H1 (cell line): ENCODE measurements at regions not wholly inside any gene's neighbourhood (a gene's known extent, or its start where the extent isn't known, plus 50 kb on each side); places are given as distances from the start of the nearest gene placed in this dataset.

Source experiments
- CTCF ChIA-PET: fragments of 300-600 bp; sonication (Branson Sonifier 250); formaldehyde crosslinking; loops from one replicate; lab custom pipeline; 2021; ENCODE audit not compliant: partially characterized antibody; lab: Charles Lee
- POLR2A ChIA-PET: fragments of 300-600 bp; sonication (Branson Sonifier 250); formaldehyde crosslinking; loops from one replicate; lab custom pipeline; 2021; ENCODE audit warnings: inconsistent platforms; ENCODE audit not compliant: partially characterized antibody; lab: Charles Lee
- DNase-seq, 2 experiments: peaks; one replicate each; pipeline versions ENCODE4 v3.0.0 to v3.0.0-alpha.2; 2010 to 2022; ENCODE audit warnings: low spot score in 2 of 2, low read depth in 1 of 2, mixed read lengths in 1 of 2
- FAIRE-seq: peaks from 2 replicates; lab custom pipeline; 2011; peaks lifted over from hg19 to GRCh38; lab: Jason Lieb, UNC
- H2AFZ ChIP-seq: 2 replicates; pipeline ENCODE4 v1.8.1; 2012; ENCODE audit warnings: low read length, inconsistent platforms
- H2AK5ac ChIP-seq: 2 replicates; pipeline ENCODE4 v1.6.1; 2013; ENCODE audit warnings: low read depth, low read length
- H2BK120ac ChIP-seq: replicated peaks from 2 replicates; pipeline ENCODE3; 2013; ENCODE audit warnings: low read depth, low read length, inconsistent platforms
- H2BK12ac ChIP-seq: 2 replicates; pipeline ENCODE4 v1.6.1; 2013; ENCODE audit warnings: low read depth, low read length
- H2BK15ac ChIP-seq: 2 replicates; pipeline ENCODE4 v1.6.1; 2013; ENCODE audit warnings: low read length
- H2BK20ac ChIP-seq: 2 replicates; pipeline ENCODE4 v1.6.1; 2013; ENCODE audit warnings: low read length
- H2BK5ac ChIP-seq: 2 replicates; pipeline ENCODE4 v1.6.1; 2013; ENCODE audit warnings: low read depth, low read length
- H3K14ac ChIP-seq: 2 replicates; pipeline ENCODE4 v1.6.1; 2013; ENCODE audit warnings: inconsistent platforms; ENCODE audit not compliant: insufficient read length
- H3K18ac ChIP-seq: 2 replicates; pipeline ENCODE4 v1.6.1; 2013; ENCODE audit warnings: low read length; ENCODE audit errors: extremely low read depth
- H3K23ac ChIP-seq: 2 replicates; pipeline ENCODE4 v1.6.1; 2013; ENCODE audit warnings: inconsistent platforms; ENCODE audit not compliant: insufficient read length
- H3K23me2 ChIP-seq: 2 replicates; pipeline ENCODE4 v1.6.1; 2013; ENCODE audit warnings: low read depth, low read length
- H3K27ac ChIP-seq: 2 replicates; pipeline ENCODE4 v1.6.1; 2011; ENCODE audit warnings: low read depth, low read length, inconsistent platforms
- H3K27me3 ChIP-seq, 4 experiments: replicated peaks in 1 of 4; 1 replicate in 1 of 4; 2 replicates in 3 of 4; pipeline versions ENCODE4 v1.6.1 to v1.8.1; 2011 to 2013; ENCODE audit warnings: low read length in 3 of 4, mild to moderate bottlenecking in 3 of 4, inconsistent platforms in 2 of 4, mixed read lengths in 2 of 4, moderate library complexity in 1 of 4; ENCODE audit not compliant: control insufficient read depth in 3 of 4, insufficient read depth in 3 of 4; ENCODE audit errors: extremely low read depth in 1 of 4
- H3K36me3 ChIP-seq, 4 experiments: 2 replicates each; pipeline versions ENCODE4 v1.6.1 to v1.8.1; 2011 to 2013; ENCODE audit warnings: mild to moderate bottlenecking in 4 of 4, low read length in 3 of 4, moderate library complexity in 2 of 4, control low read depth in 1 of 4, inconsistent platforms in 1 of 4; ENCODE audit not compliant: insufficient read depth in 4 of 4, control insufficient read depth in 2 of 4
- H3K4ac ChIP-seq: replicated peaks from 2 replicates; pipeline ENCODE3; 2013; ENCODE audit warnings: low read length, low read depth, mixed read lengths, inconsistent platforms; ENCODE audit not compliant: insufficient read length
- H3K4me1 ChIP-seq, 4 experiments: replicated peaks in 1 of 4; 1 replicate in 1 of 4; 2 replicates in 3 of 4; pipeline versions ENCODE4 v1.6.1 to v1.8.1; 2011 to 2013; ENCODE audit warnings: low read length in 3 of 4, inconsistent platforms in 2 of 4, mixed read lengths in 1 of 4; ENCODE audit not compliant: insufficient read depth in 4 of 4, control insufficient read depth in 3 of 4
- H3K4me2 ChIP-seq, 2 experiments: 2 replicates each; pipeline versions ENCODE4 v1.6.1 to v1.8.1; 2011 to 2013; ENCODE audit warnings: low read depth in 2 of 2, low read length in 2 of 2, control low read depth in 1 of 2, inconsistent platforms in 1 of 2, mild to moderate bottlenecking in 1 of 2; ENCODE audit not compliant: insufficient read depth in 1 of 2
- H3K4me3 ChIP-seq, 4 experiments: fragments of 200-600, 300-600 bp in 1 of 4; sonication (generic), shearing (Covaris generic), sonication (Bioruptor Twin) in 1 of 4; 2 replicates each; pipeline versions ENCODE4 v1.5.1 to v1.8.1; 2011 to 2016; ENCODE audit warnings: low read length in 4 of 4, low read depth in 3 of 4, control low read depth in 2 of 4, inconsistent platforms in 2 of 4, mild to moderate bottlenecking in 2 of 4, mixed read lengths in 1 of 4, moderate library complexity in 1 of 4; ENCODE audit not compliant: insufficient read depth in 2 of 4; ENCODE audit errors: extremely low read depth in 1 of 4
- H3K56ac ChIP-seq: replicated peaks from 2 replicates; pipeline ENCODE3; 2013; ENCODE audit warnings: low read depth, mild to moderate bottlenecking, mixed read lengths, low read length, inconsistent platforms; ENCODE audit not compliant: insufficient read length
- H3K79me1 ChIP-seq: 2 replicates; pipeline ENCODE4 v1.6.1; 2013; ENCODE audit warnings: low read depth, low read length, control low read depth
- H3K79me2 ChIP-seq, 2 experiments: 2 replicates each; pipeline versions ENCODE4 v1.6.1 to v1.8.1; 2012 to 2013; ENCODE audit warnings: low read length in 2 of 2, mild to moderate bottlenecking in 2 of 2, inconsistent platforms in 1 of 2; ENCODE audit not compliant: insufficient read depth in 2 of 2, control insufficient read depth in 1 of 2
- H3K9ac ChIP-seq, 4 experiments: replicated peaks in 1 of 4; 1 replicate in 1 of 4; 2 replicates in 3 of 4; pipeline versions ENCODE4 v1.6.1 to v1.8.1; 2011 to 2013; ENCODE audit warnings: low read depth in 3 of 4, low read length in 3 of 4, control low read depth in 2 of 4, mild to moderate bottlenecking in 2 of 4, moderate library complexity in 2 of 4, inconsistent platforms in 1 of 4; ENCODE audit errors: extremely low read depth in 1 of 4
- H3K9me3 ChIP-seq, 2 experiments: 2 replicates each; pipeline versions ENCODE4 v1.6.1 to v1.8.1; 2012 to 2013; ENCODE audit warnings: mild to moderate bottlenecking in 2 of 2, moderate library complexity in 2 of 2, control low read depth in 1 of 2, inconsistent platforms in 1 of 2, low read depth in 1 of 2, low read length in 1 of 2, mixed read lengths in 1 of 2; ENCODE audit not compliant: insufficient read depth in 2 of 2
- H4K20me1 ChIP-seq, 2 experiments: replicated peaks in 1 of 2; 2 replicates each; pipeline versions ENCODE3 to v1.8.1; 2011 to 2013; ENCODE audit warnings: inconsistent platforms in 2 of 2, low read length in 2 of 2, mild to moderate bottlenecking in 1 of 2; ENCODE audit not compliant: insufficient read depth in 2 of 2, control insufficient read depth in 1 of 2
- H4K5ac ChIP-seq: 2 replicates; pipeline ENCODE4 v1.6.1; 2013; ENCODE audit warnings: low read length, low read depth, mixed read lengths, inconsistent platforms; ENCODE audit not compliant: insufficient read length
- H4K8ac ChIP-seq: 2 replicates; pipeline ENCODE4 v1.8.0; 2013; ENCODE audit warnings: mild to moderate bottlenecking, moderate library complexity, low read length, inconsistent platforms; ENCODE audit not compliant: insufficient read depth; ENCODE audit errors: extremely low read depth
- H4K91ac ChIP-seq: replicated peaks from 2 replicates; pipeline ENCODE3; 2013; ENCODE audit warnings: low read length, mixed read lengths, inconsistent platforms; ENCODE audit not compliant: insufficient read length
- HDAC2 ChIP-seq, 2 experiments: fragments of 300-600 bp in 1 of 2; sonication (generic) in 1 of 2; IDR thresholded peaks; 2 replicates each; pipeline ENCODE4 v1.6.1; 2011 to 2012; ENCODE audit warnings: low read depth in 2 of 2, low read length in 2 of 2, mild to moderate bottlenecking in 2 of 2, moderate library complexity in 2 of 2, borderline replicate concordance in 1 of 2, inconsistent platforms in 1 of 2
- HDAC6 ChIP-seq: IDR thresholded peaks from one replicate; pipeline ENCODE4 v1.7.1; 2012; ENCODE audit warnings: low read depth, mild to moderate bottlenecking, inconsistent platforms, low read length, moderate library complexity
- KDM5A ChIP-seq: fragments of 200-600 bp; IDR thresholded peaks from 2 replicates; pipeline ENCODE4 v1.7.1; 2012; ENCODE audit warnings: mild to moderate bottlenecking, low read length, inconsistent platforms, mixed read lengths
- SAP30 ChIP-seq: fragments of 300-600 bp; sonication (generic); IDR thresholded peaks from 2 replicates; pipeline ENCODE4 v1.7.1; 2012; ENCODE audit warnings: low read length, moderate library complexity, mild to moderate bottlenecking, inconsistent platforms; ENCODE audit not compliant: insufficient read depth, insufficient replicate concordance
- SIX5 ChIP-seq: IDR thresholded peaks from 2 replicates; pipeline ENCODE4 v1.6.1; 2011; ENCODE audit warnings: mild to moderate bottlenecking, low read depth, low read length
- WGBS, 2 experiments: shearing (Covaris generic) in 1 of 2; methylation state at CpG; one replicate each; pipeline versions ENCODE4 v1.1.6 to v1.1.7; 2013 to 2015; ENCODE audit warnings: low lambda C conversion rate in 2 of 2, mixed read lengths in 2 of 2, inconsistent platforms in 1 of 2, low coverage in 1 of 2, missing lambda C conversion rate in 1 of 2; ENCODE audit not compliant: insufficient replicate concordance in 2 of 2, insufficient coverage in 1 of 2, insufficient read length in 1 of 2; ENCODE audit errors: extremely low coverage in 1 of 2, missing lambda C conversion rate in 1 of 2; 5-methylcytosine and 5-hydroxymethylcytosine counted together

- peaks cover 0 to 2% of the 10 kb centered on the region in 2 experiments for H4K20me1 ChIP-seq
- H4K5ac ChIP-seq = no peak overlapping the region
- H3K56ac ChIP-seq = no peak overlapping the region
- no peak overlapping the region for H3K4ac ChIP-seq
- H4K8ac ChIP-seq = no peak overlapping the region
- H2BK12ac ChIP-seq = no peak overlapping the region
- H2BK120ac ChIP-seq = no peak overlapping the region
- H3K79me1 ChIP-seq = no peaks in the 10 kb centered on the region; the same call in 1 of the 2 replicates
- no peaks in the 10 kb centered on the region for H3K9me3 ChIP-seq
- no peak overlapping the region for H3K27ac ChIP-seq
- H3K36me3 ChIP-seq = peaks cover 0 to 7% (median 1%) of the 10 kb centered on the region in 4 experiments; a peak in 3 of 8 replicates
- H2BK5ac ChIP-seq = no peak overlapping the region
- H3K4me1 ChIP-seq = no peaks in the 10 kb centered on the region
- H3K9ac ChIP-seq = no peak overlapping the region
- H2AK5ac ChIP-seq = no peak overlapping the region
- CTCF ChIA-PET = no interaction called here
- H3K23ac ChIP-seq = no peak overlapping the region
- H3K27me3 ChIP-seq = no peaks in the 10 kb centered on the region
- no peaks in the 10 kb centered on the region for H3K79me2 ChIP-seq
- H3K4me3 ChIP-seq = no peak overlapping the region
- no peak overlapping the region for H4K91ac ChIP-seq
- no peak overlapping the region for H3K4me2 ChIP-seq
- H2BK15ac ChIP-seq = no peak overlapping the region
- H2BK20ac ChIP-seq = no peak overlapping the region
- POLR2A ChIA-PET = interaction anchor here (1.7 kb wide), 1 partner anchor 149 kb away, joined by 3 read pairs; no protein-coding TSS in a partner anchor
- H3K14ac ChIP-seq = no peak overlapping the region
- no peak for FAIRE-seq
- no peak overlapping the region for H3K18ac ChIP-seq
- no peaks in the 10 kb centered on the region for H3K23me2 ChIP-seq
- no peak overlapping the region for H2AFZ ChIP-seq
- 100% methylated on average over 2 of the region's 3 CpGs; no CpG with 5 or more reads in 1 of the 2 experiments for WGBS, 2 experiments
- no peak for DNase-seq
- no peak for TF ChIP-seq HDAC2 (IDR thresholded peaks at IDR 0.05; ENCODE audit: borderline replicate concordance in 1 of 2, low read depth in 2 of 2, low read length in 2 of 2)
- no peak for TF ChIP-seq SAP30
- TF ChIP-seq SIX5 = no peak
- no peak for TF ChIP-seq HDAC6
- no peak for TF ChIP-seq KDM5A
Observed at GRCh38 chr6:34642427-34642826, 54.1 kb downstream of the ILRUN start.
